NCI-H2196 treated with DMSO at 0.1 percent for 48 hours (cell line): ENCODE measurements at regions not wholly inside any gene's neighbourhood (a gene's known extent, or its start where the extent isn't known, plus 50 kb on each side); places are given as distances from the start of the nearest gene placed in this dataset.
A peak's percentile ranks its signal among the peaks of the same experiment; 100 is the strongest.

Source experiments
- DNase-seq: peaks from one replicate; lab custom pipeline; 2025; ENCODE audit not compliant: unreplicated experiment; lab: John Stamatoyannopoulos, UW

DNA sequence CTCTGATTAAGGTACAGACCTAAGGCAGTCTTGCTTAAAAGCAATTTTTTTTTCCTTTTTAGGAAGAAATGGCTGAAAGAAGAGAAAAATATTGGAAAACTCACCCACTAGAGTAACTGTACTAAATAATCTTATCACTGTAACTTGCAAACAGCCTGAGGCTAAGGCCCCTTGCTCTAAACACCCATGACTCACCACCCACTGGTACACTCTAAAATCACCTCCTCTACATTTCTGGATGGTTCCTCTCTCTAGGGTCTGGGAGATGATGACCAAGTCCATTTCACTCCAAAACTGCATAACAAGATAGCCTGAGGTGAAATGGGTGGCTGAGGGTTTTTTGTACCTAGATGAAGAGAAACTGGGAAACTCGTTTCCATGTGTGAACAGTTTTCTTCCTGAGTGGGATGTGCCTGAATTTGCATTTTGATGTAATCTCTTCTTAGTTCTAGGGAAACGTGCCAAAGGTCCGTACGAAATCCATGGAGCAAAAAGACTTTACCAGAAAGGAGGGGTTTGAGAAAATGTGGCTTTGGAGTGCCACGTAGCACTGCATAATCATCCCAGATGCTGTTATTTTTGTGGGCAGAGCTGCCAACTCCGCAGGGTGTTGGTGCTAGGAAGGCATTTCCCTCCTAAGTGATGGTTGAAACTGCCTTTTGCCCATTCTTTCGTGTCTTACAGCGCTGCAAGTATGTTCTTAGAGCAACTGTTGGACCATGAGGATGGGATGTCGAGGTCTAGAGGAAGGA lies 113.5 kb upstream of the C10orf90 start:
- no peak for DNase-seq

DNA sequence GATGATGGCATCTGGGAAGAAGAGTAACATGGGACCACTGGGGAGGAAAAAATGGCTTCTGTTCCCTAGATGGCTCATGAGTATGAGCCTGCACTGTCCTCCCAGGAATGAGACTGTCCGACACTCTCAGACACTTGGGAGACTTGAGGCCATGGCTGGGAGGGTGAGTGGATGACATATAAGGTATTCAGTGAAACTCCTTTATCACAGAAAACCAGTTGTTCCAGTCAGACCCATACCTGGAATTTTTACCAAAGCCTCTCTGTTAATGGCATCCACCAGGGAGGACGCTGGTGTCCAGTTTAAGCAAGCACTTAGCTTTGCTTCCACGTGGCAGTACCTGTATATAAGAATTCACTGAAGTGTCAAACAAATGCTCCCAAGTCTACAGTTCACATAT lies 116.7 kb upstream of the C10orf90 start:
- no peak for DNase-seq

DNA sequence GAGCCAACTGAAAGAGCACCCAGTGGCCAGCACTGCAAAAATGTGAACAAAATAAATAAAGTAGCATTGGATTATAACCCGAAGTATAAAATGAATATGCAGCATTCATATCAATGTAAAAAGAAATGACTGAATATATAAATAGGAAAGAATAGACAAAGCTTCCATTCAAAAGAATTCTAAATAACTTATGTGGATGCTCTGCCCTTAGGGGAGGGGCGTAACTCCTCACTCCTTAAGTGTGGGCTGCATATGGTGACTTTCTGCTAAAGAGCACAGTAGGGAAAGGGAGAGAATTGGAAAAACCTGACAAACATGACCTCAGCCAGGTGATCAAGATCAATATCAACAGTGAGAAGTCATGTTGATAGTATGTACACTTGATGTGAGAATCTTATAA lies 109.9 kb upstream of the DOCK1 start:
- DNase-seq: no peak

DNA sequence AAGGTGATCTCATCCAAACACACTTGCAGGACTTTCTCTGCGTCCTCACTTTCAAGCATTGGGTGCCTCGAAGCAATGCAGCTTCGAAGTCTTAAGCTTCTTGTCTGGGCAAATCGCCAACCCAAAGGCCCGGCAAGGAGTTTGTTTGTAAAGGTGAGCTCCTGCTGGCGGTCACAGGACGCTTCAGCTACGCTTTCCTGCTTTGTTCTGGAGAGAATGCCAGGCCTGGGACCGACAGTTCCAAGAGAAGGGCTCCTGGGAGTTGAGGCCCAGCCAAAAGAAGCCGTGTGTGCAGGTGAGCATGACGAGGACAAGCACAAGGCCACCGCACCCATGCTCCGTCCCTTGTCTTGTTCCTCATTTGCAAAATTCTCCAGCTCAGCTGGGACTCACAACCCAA lies 106.6 kb upstream of the DOCK1 start:
- DNase-seq: no peak

DNA sequence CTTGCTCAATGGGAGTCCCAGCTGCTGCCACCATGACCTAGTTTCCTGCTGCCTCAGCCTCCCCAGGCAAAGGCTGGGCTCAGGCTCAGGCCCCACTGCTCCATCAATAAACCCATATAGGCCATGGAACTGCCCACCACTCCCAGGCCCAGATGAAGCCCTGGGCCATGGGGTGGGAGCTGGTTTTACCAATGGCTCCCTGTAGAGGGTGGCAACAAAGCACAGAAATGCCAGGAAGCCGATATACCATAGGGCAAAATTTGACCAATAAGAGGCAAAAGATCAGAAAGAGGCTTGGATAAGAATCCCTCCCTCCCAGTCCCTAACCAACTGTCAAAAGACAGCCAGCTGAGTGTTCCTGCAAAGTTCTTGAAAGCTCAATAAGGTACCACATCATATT lies 101.8 kb upstream of the DOCK1 start:
- DNase-seq: no peak

DNA sequence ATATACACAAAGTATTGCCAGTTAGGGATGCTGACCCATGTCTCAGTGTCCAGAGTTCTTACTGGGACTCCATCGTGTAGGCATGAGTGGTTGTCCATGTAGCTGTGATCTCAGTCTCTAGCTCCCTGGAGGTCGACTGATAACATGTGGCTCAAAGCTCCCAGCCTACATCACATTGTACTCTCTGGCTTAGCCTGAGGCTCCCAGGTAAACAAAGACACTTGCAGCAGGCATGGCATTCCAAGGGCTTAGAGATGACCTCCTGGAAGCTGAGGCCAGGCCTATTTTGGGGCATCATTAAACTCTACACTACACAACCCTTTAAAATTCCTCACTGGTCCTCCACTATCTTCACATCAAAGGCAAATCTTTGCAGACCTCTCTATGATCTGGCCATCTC lies 100.8 kb upstream of the DOCK1 start:
- no peak for DNase-seq

DNA sequence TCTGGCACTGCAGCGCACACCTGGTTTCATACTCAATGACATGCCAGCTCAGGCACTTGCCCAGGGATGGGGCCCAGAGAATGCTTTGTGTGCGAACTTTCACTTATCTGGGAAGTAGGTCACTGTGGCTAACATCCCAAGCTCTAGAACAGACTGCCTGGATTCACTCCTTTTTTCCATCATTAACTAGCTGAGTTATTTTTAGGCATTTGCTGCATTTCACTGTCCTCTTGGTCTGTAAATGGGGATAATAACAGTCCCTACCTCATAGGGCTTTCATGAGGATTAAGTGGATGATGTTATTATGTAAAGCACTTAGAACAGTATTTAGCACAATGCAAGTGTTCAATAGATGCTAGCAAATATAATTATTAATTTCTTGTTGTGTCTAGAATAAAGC lies 98.7 kb upstream of the DOCK1 start:
- DNase-seq: no peak

DNA sequence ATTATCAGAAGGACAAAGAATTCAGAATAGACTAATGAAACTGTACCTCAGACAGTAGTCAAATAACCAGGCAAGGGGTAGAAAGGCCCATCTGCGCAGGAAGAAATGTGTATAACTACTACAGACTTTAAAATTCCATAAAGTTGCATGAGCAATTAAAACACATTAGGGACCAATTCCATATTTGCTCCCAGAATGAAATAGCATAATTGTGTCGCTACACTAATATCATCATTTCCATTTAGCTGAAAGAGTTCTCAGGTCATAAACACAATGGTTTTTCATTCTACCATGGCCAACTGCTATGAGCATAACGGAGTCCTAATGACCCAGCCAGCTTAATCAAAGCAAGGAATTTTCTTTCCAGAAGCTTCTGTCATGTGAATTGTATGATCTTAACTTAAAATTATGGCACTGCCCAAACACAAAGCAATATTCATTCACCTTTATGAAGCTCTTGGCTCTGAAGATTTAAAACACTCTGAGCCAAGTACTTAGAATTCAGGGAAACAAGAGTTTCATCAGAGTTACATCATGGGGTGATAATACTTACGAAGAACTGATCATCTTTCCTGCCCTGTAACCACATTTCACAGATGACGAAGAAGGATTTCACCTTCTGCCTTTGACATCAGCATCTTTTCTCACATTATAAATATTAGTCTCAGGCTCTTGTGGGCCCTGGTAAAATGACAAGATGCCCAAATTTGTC lies 98.1 kb upstream of the DOCK1 start:
- no peak for DNase-seq

DNA sequence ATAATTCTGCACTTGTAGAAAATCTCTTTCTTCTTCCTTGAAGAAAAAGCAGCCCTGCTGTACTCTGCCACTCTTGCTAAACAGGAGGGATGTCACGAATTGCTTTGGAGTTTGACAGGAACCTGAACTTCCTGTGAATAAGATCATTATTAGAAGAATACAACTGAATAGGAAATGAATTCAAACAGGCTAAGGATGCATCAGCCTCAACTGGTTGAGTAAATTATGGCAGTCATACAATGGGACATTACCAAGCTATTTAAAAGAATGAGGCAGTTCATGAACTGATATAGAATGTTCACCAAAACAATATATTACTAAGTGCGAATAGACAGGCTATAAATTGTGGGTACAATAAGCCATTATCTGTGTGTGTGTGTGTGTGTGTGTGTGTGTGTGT lies 97.1 kb upstream of the DOCK1 start:
- no peak for DNase-seq

DNA sequence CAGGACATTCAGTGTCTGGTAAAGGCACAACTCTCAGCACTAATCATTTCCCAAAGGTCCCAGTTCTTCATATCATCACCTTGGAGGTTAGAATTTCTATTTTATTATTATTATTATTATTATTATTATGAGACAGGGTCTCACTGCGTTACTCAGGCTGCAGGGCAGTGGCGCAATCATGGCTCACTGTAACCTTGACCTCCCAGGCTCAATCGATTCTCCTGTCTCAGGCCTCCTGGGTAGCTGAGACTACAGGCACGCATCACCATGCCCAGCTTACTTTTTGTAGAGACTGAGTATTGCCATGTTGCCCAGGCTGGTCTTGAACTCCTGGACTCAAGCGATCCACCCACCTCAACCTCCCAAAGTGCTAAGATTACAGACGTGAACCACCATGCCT lies 91.8 kb upstream of the DOCK1 start:
- DNase-seq: no peak

DNA sequence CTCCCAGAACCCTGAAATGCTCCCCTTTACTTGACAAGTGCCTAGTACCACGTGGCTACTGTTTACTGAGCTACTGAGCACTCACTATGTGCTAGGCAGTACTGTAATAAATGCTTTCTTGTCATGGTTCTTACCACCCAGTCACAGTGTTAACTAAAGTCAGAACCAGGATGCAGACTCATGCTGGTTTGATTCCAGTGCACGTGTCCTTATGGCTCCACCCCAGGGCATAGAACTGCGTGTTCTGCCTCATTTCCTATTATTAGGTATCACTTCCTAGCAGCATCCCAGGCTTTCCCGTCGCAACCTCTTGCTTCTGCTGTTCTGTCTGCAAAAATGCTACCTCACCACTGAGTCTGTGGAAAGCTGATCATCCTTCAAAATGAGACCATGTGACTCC lies 71.7 kb upstream of the DOCK1 start:
- no peak for DNase-seq

DNA sequence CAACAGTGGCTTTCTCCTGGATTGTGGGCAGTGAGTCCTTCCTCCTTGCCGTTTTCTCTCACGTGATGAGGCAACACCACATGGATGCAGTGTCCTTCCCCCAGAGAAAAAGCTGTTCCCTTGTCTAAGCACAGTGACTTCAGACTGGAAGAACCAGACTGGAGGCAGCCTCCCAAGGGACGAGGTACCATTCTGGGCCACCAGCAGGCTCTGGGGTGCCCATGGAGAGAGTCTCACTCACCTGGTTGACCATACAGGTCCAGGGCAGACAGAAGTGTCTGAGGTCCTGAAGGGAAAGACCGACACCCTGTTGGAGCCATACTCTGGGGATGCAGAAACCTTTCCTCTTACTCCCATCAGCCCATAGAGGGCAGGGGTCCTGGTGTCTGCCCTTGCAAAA lies 69.2 kb upstream of the DOCK1 start:
- DNase-seq: no peak

DNA sequence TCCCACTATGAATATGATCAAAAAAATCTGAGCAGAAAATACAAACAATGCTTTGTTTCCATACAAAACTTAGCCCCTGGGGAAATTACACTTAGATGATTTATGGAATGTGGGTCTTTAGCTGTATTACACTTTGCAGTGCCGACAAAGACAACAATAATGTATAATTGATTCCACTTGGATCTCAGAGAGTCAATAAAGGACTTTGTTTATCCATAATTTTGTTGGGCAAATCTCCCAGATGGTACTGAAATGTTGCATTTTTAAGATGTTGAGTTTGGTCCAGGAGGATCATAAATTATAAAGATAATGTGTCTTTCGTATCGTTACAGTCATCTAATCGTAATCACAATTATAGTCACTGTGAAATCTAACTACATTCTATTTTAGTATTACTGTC lies 66.9 kb upstream of the DOCK1 start:
- no peak for DNase-seq

DNA sequence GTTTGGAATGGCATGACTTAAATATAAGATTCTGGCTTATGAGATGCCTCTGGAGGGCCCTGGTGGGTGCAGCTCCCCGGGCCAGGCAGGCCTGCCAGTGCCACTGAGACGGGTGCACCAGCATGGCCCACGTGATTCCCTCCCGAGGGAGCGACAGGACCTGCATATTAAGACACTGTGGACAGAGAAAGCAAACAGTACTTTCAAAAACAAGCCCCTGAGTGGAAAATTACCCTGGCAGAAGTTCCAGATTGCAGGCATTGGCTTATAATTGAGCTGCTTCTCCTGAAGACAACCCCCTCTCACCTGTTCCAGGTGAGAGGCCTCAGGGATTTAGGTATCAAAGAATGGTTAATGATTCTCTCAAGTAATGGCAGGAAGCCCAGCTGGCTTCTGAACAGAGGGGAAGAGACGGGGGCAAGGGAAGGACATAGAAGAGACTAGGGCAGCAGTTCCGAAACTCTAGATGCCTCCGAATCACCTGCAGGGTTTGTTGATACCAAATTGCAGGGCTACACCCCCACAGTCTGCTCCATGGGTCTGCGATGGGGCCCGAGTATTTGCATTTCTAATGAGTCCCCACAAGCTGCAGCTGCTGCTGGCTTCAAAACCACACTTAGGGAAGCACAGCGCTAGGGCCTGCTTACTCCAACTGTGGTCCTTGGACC lies 66.0 kb upstream of the DOCK1 start:
- DNase-seq: peak; percentile 56

DNA sequence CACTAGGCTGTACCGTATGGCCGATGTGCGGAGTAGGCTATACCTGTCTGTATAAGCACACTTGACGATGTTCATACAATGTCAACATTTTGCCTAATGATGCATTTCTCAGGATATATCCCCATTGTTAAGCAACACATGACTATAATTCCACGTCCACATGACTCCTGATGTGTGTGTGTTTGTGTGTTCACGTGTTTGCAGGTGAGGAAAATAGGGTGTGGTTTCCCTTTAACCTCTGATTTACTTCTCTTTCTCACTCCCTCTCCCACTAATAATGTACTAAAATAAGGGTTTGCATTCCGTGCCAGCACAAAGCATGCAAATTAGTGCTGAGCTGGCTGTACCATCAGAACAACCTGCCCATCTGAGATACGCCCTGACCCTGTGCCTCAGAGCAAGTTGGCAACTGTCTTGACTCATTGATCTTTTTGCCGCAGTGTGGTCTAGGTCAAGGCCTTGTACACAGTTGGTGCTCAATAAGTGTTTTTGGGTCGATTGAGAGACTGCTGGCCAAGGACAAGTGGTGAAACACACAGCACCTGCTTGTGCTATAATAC lies 64.6 kb upstream of the DOCK1 start:
- DNase-seq: no peak

DNA sequence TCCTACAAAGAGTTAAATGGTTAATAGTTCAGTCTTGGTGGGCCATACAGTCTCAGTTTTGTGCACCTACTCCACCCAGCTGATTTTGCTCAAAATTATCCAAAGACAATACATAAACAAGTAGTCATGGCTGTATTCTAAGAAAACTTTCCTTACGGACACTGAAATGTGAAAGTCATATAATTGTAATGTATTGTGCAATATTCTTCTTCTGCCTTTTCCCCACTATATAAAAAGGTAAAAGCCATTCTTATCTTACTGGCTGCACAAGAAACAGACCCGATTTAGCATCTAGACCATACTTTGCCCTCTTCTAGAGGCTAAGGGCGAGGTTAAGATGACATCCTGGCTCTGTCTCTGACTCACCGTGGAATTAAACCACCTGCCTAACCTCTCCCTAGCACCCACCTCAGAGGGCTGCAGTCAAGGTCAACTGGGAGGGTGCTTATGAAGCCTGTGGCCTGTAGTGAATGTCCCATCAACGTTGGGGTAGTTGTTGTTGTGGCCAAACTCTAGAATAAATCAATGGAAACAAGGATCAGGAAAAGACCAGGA lies 63.8 kb upstream of the DOCK1 start:
- DNase-seq: no peak

DNA sequence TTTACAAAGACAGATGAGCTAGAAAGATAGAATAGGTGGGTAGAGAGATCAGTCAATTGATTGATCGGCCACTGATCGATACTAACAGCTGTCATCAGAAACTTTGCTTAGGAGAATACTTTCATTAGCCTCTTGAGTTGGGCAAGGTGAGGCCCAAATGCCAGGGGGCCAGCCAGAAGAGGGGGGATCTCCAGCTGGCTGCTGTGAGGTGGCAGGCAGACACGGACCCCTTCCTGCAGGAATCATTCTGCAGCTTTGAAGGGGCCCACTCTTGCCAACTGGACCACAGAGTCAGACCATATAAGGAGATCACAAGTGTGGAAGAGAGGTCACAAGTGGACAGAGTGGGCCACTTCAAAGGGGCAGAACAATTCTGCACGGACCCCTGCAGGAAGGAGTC lies 62.9 kb upstream of the DOCK1 start:
- DNase-seq: no peak

DNA sequence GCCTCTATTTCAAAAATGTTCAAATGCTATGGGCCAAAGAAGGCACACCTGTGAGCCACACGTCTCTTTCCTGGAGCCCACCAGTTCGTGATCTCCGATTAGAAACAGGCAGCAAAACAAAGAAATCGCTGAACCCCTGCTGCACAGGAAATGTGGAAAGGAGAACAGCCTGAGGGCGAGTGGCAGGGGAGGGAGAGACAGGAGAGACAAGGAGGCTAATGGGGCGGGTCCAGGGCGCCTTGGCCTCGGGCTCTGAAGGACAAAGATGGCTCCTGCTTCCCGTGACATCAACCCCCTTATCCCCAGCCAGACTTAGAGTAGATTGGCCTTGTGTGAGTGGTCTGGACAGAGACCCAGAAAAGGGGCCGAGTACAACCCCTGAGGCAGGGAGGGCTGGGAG lies 62.4 kb upstream of the DOCK1 start:
- no peak for DNase-seq

DNA sequence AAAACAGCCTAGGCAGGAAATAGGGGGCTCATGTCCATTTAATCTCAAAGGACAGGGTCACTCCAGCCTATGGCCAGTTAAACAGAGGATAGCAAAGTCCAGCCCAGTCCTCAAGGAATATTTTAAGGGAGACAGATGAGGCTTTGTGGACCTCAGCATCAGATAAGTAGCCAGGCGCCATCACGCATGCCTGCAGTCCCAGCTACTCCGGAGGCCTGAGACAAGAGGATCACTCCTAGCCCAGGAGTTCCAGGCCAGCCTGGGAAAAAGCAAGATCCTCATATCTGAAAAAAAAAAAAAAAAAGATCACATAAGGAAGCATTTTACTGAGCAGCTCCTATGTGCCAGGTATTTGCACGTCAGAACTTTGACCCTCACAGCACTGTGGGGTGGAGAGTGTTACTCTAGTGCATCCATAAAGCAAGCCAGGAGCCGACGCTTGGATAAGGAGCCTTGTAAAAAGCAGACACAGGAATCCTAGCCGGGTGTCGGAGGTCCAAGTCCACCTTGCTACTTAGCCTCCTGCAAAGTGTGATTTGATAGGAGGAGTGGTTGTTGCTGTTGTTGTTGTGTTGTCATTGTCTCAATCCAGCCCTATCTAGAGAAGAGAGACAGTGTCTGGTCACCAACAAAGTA lies 61.8 kb upstream of the DOCK1 start:
- no peak for DNase-seq

DNA sequence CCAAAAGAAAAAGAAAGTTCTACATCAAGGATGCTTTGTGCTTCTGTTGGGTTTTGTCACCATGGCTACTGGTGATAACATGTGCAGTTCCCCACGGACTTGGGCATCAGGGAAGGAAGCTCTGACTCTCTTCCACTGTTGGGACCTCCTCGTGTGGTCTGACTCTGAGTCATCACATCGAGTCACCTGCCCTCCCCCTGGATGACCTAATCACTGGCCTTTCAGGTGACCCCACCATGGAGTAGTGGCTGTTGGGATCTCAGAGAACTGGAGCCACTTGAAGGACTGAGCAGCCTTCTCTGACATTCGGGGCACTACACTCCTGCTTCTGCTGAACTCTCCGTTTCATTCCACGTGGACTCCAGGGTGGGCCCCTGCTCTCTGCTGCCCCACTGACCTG lies 60.8 kb upstream of the DOCK1 start:
- DNase-seq: no peak

DNA sequence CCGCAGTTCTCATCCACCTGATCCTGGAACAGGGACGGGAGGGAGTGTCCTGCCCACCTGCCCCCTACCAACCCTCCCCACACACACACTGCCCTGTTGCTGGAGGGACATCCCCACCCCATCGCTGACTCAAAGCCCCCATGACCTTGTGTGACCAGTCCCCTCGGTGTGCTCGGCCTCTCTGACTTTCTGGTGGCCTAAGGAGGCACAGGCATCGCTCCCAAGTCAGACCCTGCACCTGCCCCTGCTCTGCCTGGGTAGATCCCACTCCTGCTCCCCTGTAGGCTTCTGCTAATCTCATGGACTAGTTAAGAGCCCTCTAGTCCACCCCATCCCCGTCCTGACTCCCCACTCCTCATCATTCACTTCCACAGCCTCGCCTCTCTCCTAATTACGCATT lies 58.8 kb upstream of the DOCK1 start:
- DNase-seq: no peak
